CD14-positive monocyte (primary cell): ENCODE measurements at regions not wholly inside any gene's neighbourhood (a gene's known extent, or its start where the extent isn't known, plus 50 kb on each side); places are given as distances from the start of the nearest gene placed in this dataset.

ENCODE experiments used
- DNase-seq, 3 donors: peaks; one replicate each; pipeline ENCODE4 v3.0.0-alpha.2; 2011 to 2022
- H2AFZ ChIP-seq: 2 replicates; pipeline ENCODE4 v1.6.0; 2012; ENCODE audit warnings: mild to moderate bottlenecking, low read depth, low read length, inconsistent platforms; ENCODE audit not compliant: insufficient read depth, poor library complexity, severe bottlenecking
- H3K27ac ChIP-seq, 2 donors: 1 replicate in 1 of 2; 2 replicates in 1 of 2; pipeline ENCODE4 v1.5.1; 2012 to 2013; ENCODE audit warnings: low read length in 2 of 2, control low read depth in 1 of 2, inconsistent platforms in 1 of 2, low read depth in 1 of 2, mild to moderate bottlenecking in 1 of 2
- H3K27me3 ChIP-seq, 2 donors: one replicate each; pipeline versions ENCODE4 v1.6.0 to v1.6.1; 2011 to 2013; ENCODE audit warnings: low read length in 2 of 2; ENCODE audit not compliant: control insufficient read depth in 2 of 2, insufficient read depth in 2 of 2
- H3K36me3 ChIP-seq, 2 donors: replicated peaks in 1 of 2; 1 replicate in 1 of 2; 2 replicates in 1 of 2; pipeline versions ENCODE4 v1.5.1 to v1.6.1; 2012 to 2013; ENCODE audit warnings: low read length in 2 of 2, control low read depth in 1 of 2, inconsistent platforms in 1 of 2, mild to moderate bottlenecking in 1 of 2; ENCODE audit not compliant: insufficient read depth in 2 of 2, control insufficient read depth in 1 of 2
- H3K4me1 ChIP-seq, 2 donors: 1 replicate in 1 of 2; 2 replicates in 1 of 2; pipeline versions ENCODE4 v1.5.1 to v1.6.1; 2012 to 2013; ENCODE audit warnings: low read length in 2 of 2, control low read depth in 1 of 2, inconsistent platforms in 1 of 2, mild to moderate bottlenecking in 1 of 2, moderate library complexity in 1 of 2; ENCODE audit not compliant: insufficient read depth in 2 of 2, control insufficient read depth in 1 of 2
- H3K4me2 ChIP-seq: replicated peaks from 2 replicates; pipeline ENCODE3; 2012; ENCODE audit warnings: low read length, moderate library complexity, mild to moderate bottlenecking; ENCODE audit not compliant: poor library complexity, severe bottlenecking; ENCODE audit errors: extremely low read depth
- H3K4me3 ChIP-seq, 3 experiments: fragments of 200-600 bp in 1 of 3; sonication (generic) in 1 of 3; replicated peaks in 1 of 3; 1 replicate in 2 of 3; 2 replicates in 1 of 3; pipeline ENCODE4 v1.5.1; 2011 to 2013; ENCODE audit warnings: low read length in 3 of 3, mild to moderate bottlenecking in 3 of 3, control low read depth in 2 of 3, low read depth in 2 of 3, inconsistent platforms in 1 of 3, moderate library complexity in 1 of 3
- H3K79me2 ChIP-seq: 2 replicates; pipeline ENCODE4 v1.6.0; 2012; ENCODE audit warnings: mild to moderate bottlenecking, control low read depth, inconsistent platforms, low read length, moderate library complexity; ENCODE audit not compliant: insufficient read depth
- H3K9ac ChIP-seq: 2 replicates; pipeline ENCODE4 v1.6.0; 2017; ENCODE audit warnings: low read length, mild to moderate bottlenecking; ENCODE audit not compliant: insufficient read depth, poor library complexity, severe bottlenecking
- H3K9me3 ChIP-seq, 2 donors: replicated peaks in 1 of 2; 1 replicate in 1 of 2; 2 replicates in 1 of 2; pipeline versions ENCODE4 v1.5.1 to v1.6.1; 2012 to 2013; ENCODE audit warnings: low read length in 2 of 2, control low read depth in 1 of 2; ENCODE audit not compliant: control insufficient read depth in 1 of 2, insufficient read depth in 1 of 2
- H4K20me1 ChIP-seq: 2 replicates; pipeline ENCODE4 v1.6.0; 2012; ENCODE audit warnings: mild to moderate bottlenecking, low read length, control low read depth, moderate library complexity; ENCODE audit not compliant: insufficient read depth
- H3K27ac Mint-ChIP-seq, 7 donors: one replicate each; pipeline ENCODE4 v1.8.0; 2020; ENCODE audit warnings: mild to moderate bottlenecking in 7 of 7, mixed read lengths in 7 of 7, moderate library complexity in 6 of 7, inconsistent platforms in 2 of 7
- H3K27me3 Mint-ChIP-seq, 3 donors: one replicate each; pipeline ENCODE4 v1.8.0; 2021 to 2022; ENCODE audit warnings: low read depth in 3 of 3, mild to moderate bottlenecking in 3 of 3, mixed read lengths in 3 of 3, moderate library complexity in 3 of 3, inconsistent platforms in 1 of 3
- H3K36me3 Mint-ChIP-seq, 2 donors: one replicate each; pipeline ENCODE4 v1.8.0; 2020; ENCODE audit warnings: mixed read lengths in 2 of 2, inconsistent platforms in 1 of 2, mild to moderate bottlenecking in 1 of 2
- H3K4me1 Mint-ChIP-seq: one replicate; pipeline ENCODE4 v1.8.0; 2020; ENCODE audit warnings: mild to moderate bottlenecking, mixed read lengths
- H3K4me3 Mint-ChIP-seq, 2 donors: one replicate each; pipeline ENCODE4 v1.8.0; 2020; ENCODE audit warnings: mild to moderate bottlenecking in 2 of 2, mixed read lengths in 2 of 2, moderate library complexity in 1 of 2
- H3K9me3 Mint-ChIP-seq, 7 donors: one replicate each; pipeline ENCODE4 v1.8.0; 2020 to 2022; ENCODE audit warnings: mixed read lengths in 7 of 7, mild to moderate bottlenecking in 6 of 7, moderate library complexity in 6 of 7, inconsistent platforms in 2 of 7
- CTCF ChIP-seq: fragments of 200-600 bp; IDR thresholded peaks from one replicate; pipeline ENCODE4 v1.8.0; 2022; ENCODE audit warnings: antibody characterized with exemption, mild to moderate bottlenecking
- WGBS: methylation state at CpG from one replicate; pipeline ENCODE4 v1.1.5; 2013; ENCODE audit warnings: missing lambda C conversion rate; ENCODE audit not compliant: insufficient coverage; 5-methylcytosine and 5-hydroxymethylcytosine counted together
- intact Hi-C, 2 donors: fragments of 100-400 bp; cut with micrococcal nuclease; formaldehyde crosslinking; loops; one replicate each; pipeline versions ENCODE4 v1.15.0 to v1.15.1; 2023

- Histone ChIP-seq H3K79me2 (no peaks in the 10 kb centered on the region), H4K20me1 (no peaks in the 10 kb centered on the region), H3K9me3 (no peaks in the 10 kb centered on the region), H3K36me3 (no peaks in the 10 kb centered on the region), H3K27me3 (no peaks in the 10 kb centered on the region), H3K4me3 (no peak overlapping the region), H3K4me1 (no peaks in the 10 kb centered on the region), H3K27ac (no peak overlapping the region), H3K9ac (no peak overlapping the region), H3K4me2 (no peak overlapping the region), H2AFZ (no peak overlapping the region)
- no peak for DNase-seq
- no peak overlapping the region for H3K4me3 Mint-ChIP-seq
- WGBS, result no CpG with 5 or more reads among the region's 3 CpGs
- peaks cover 0 to 4% (median 2%) of the 10 kb centered on the region in 7 donors for H3K9me3 Mint-ChIP-seq
- no peaks in the 10 kb centered on the region for H3K36me3 Mint-ChIP-seq
- H3K27me3 Mint-ChIP-seq, result peaks cover 0 to under 1% (median 0%) of the 10 kb centered on the region in 3 donors
- TF ChIP-seq CTCF, result no peak
- intact Hi-C loops, result no loop called here
- no peaks in the 10 kb centered on the region for H3K4me1 Mint-ChIP-seq
- no peak overlapping the region for H3K27ac Mint-ChIP-seq
Observed at GRCh38 chrX:28127662-28128061, 146.4 kb upstream of the DCAF8L1 start.

GRCh38 chrX:28126886-28127285 lies 145.6 kb upstream of the DCAF8L1 start:
- H3K4me1 Mint-ChIP-seq, result no peaks in the 10 kb centered on the region
- no peaks in the 10 kb centered on the region for H3K27me3 Mint-ChIP-seq
- intact Hi-C loops, result no loop called here
- H3K4me3 Mint-ChIP-seq, result no peak overlapping the region
- Histone ChIP-seq H3K27ac (no peak overlapping the region), H3K9ac (no peak overlapping the region), H3K4me2 (no peak overlapping the region), H3K4me1 (no peaks in the 10 kb centered on the region), H3K79me2 (no peaks in the 10 kb centered on the region), H3K36me3 (no peaks in the 10 kb centered on the region), H4K20me1 (no peaks in the 10 kb centered on the region), H3K4me3 (no peak overlapping the region), H3K27me3 (no peaks in the 10 kb centered on the region), H2AFZ (no peak overlapping the region), H3K9me3 (no peaks in the 10 kb centered on the region)
- H3K27ac Mint-ChIP-seq, result no peak overlapping the region
- TF ChIP-seq CTCF, result no peak
- H3K9me3 Mint-ChIP-seq, result peaks cover 0 to 4% (median 2%) of the 10 kb centered on the region in 7 donors
- no peak for DNase-seq
- H3K36me3 Mint-ChIP-seq, result no peaks in the 10 kb centered on the region
